ENCODE measurements at regions not wholly inside any gene's neighbourhood (a gene's known extent, or its start where the extent isn't known, plus 50 kb on each side); places are given as distances from the start of the nearest gene placed in this dataset.
"Not testable (repeated sequence)": the region's sequence is repeated elsewhere in the genome, so short reads cannot be mapped to it uniquely, and the experiment has no call there.

DNA sequence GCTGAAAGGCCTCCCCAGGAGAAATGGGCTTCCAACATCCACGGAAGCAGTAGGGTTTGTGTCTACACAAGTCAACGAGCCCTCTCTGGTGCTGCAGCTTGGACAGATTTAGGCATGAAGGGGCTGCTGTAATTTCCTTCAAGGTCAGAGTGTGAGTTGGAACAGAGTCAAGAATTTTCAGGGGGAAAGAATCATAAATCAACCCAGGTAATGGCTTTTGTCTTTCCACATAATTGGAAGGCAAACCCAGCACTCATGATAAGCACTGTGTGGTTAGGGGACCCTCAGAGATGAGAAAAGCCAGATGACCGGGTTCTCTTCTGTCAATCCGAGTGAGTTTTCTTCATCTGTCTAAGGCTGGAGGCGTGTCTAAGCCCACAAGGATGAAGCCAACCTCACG, 78.6 kb upstream of the MXRA5 start:
- Histone ChIP-seq H3F3A (ENCODE audit: low read depth) (no peaks in the 10 kb centered on the region), H3K79me2 (ENCODE audit: low read depth) (no peaks in the 10 kb centered on the region), H3K27me3 (no peaks in the 10 kb centered on the region), H3K36me3 (no peaks in the 10 kb centered on the region), H4K20me1 (ENCODE audit: low read depth) (no peaks in the 10 kb centered on the region), H3K4me3 (no peak overlapping the region), H3K9ac (no peak overlapping the region), H2AFZ (replicated peaks) (no peak overlapping the region), H3K9me3 (ENCODE audit: low read depth) (no peaks in the 10 kb centered on the region), H3K4me1 (no peaks in the 10 kb centered on the region), H3K4me2 (no peak overlapping the region), H3K27ac (no peak overlapping the region)
- TF ChIP-seq EZH2 (IDR thresholded peaks at IDR 0.05), result no peak
- peaks cover 2% of the 10 kb centered on the region for H3K4me1 Mint-ChIP-seq
- no peak overlapping the region for H3K27ac Mint-ChIP-seq
- no peak for DNase-seq (ENCODE audit: low spot score)
- no peaks in the 10 kb centered on the region for H3K36me3 Mint-ChIP-seq
- no peaks in the 10 kb centered on the region for H3K9me3 Mint-ChIP-seq
- H3K27me3 Mint-ChIP-seq (ENCODE audit: insufficient read depth, low read depth), result no peaks in the 10 kb centered on the region
- no peak overlapping the region for H3K4me3 Mint-ChIP-seq

DNA sequence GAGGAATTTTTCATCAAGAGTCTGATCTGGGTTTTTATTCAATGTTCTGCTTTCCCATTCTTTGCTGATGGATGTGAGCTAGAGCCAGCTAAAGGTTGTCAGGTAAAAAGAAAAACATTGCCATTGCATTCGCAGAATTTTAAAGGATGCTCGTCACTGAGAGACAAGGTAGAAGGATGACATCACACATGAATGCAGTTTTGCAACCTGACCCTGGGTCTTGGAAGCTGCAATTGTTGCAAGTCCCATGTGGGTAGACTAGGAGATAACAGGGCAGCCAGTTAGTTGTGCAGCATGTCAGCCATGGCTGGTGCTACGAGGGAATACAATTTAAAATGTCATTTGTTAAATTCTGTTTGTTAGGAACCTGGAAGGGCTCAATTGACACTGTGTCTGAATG, 73.9 kb upstream of the MXRA5 start:
- H3K4me1 Mint-ChIP-seq, result peaks cover 2% of the 10 kb centered on the region
- Histone ChIP-seq H3K9me3 (ENCODE audit: low read depth) (no peaks in the 10 kb centered on the region), H3K4me2 (no peak overlapping the region), H3K27ac (no peak overlapping the region), H3K4me3 (no peak overlapping the region), H3K79me2 (ENCODE audit: low read depth) (no peaks in the 10 kb centered on the region), H4K20me1 (ENCODE audit: low read depth) (no peaks in the 10 kb centered on the region), H3K9ac (no peak overlapping the region), H3K36me3 (no peaks in the 10 kb centered on the region), H2AFZ (replicated peaks) (no peak overlapping the region), H3K27me3 (no peaks in the 10 kb centered on the region), H3F3A (ENCODE audit: low read depth) (no peaks in the 10 kb centered on the region), H3K4me1 (no peaks in the 10 kb centered on the region)
- DNase-seq (ENCODE audit: low spot score), result no peak
- no peaks in the 10 kb centered on the region for H3K36me3 Mint-ChIP-seq
- no peaks in the 10 kb centered on the region for H3K9me3 Mint-ChIP-seq
- TF ChIP-seq, protein P1, sequence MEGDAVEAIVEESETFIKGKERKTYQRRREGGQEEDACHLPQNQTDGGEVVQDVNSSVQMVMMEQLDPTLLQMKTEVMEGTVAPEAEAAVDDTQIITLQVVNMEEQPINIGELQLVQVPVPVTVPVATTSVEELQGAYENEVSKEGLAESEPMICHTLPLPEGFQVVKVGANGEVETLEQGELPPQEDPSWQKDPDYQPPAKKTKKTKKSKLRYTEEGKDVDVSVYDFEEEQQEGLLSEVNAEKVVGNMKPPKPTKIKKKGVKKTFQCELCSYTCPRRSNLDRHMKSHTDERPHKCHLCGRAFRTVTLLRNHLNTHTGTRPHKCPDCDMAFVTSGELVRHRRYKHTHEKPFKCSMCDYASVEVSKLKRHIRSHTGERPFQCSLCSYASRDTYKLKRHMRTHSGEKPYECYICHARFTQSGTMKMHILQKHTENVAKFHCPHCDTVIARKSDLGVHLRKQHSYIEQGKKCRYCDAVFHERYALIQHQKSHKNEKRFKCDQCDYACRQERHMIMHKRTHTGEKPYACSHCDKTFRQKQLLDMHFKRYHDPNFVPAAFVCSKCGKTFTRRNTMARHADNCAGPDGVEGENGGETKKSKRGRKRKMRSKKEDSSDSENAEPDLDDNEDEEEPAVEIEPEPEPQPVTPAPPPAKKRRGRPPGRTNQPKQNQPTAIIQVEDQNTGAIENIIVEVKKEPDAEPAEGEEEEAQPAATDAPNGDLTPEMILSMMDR (IDR thresholded peaks at IDR 0.05), result no peak
- no peak for TF ChIP-seq EZH2phosphoT487 (IDR thresholded peaks at IDR 0.05)
- no peak for TF ChIP-seq EZH2 (IDR thresholded peaks at IDR 0.05)
- H3K27ac Mint-ChIP-seq, result no peak overlapping the region
- H3K27me3 Mint-ChIP-seq (ENCODE audit: insufficient read depth, low read depth), result no peaks in the 10 kb centered on the region
- H3K4me3 Mint-ChIP-seq, result no peak overlapping the region

DNA sequence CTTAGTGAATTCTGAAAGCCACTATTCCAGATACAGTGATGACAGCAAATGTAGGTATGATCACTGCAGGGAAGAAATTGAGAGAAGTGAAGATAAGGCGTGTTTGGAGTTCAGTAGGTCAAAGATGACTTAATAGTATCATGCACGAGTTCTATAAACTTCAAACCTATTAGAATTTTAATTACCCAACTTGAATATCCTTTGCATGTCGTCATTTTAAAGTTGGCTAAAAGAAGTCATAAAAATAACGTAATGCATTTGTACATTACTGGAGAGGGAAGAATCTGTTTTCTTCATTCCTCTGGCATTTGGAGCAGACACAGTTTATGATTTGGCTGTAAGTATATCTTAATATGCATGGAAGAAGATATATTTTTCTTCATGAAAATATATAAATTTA, 68.6 kb upstream of the MXRA5 start:
- H4K20me1 ChIP-seq (ENCODE audit: low read depth), result no peaks in the 10 kb centered on the region
- H3K36me3 Mint-ChIP-seq, result no peaks in the 10 kb centered on the region

DNA sequence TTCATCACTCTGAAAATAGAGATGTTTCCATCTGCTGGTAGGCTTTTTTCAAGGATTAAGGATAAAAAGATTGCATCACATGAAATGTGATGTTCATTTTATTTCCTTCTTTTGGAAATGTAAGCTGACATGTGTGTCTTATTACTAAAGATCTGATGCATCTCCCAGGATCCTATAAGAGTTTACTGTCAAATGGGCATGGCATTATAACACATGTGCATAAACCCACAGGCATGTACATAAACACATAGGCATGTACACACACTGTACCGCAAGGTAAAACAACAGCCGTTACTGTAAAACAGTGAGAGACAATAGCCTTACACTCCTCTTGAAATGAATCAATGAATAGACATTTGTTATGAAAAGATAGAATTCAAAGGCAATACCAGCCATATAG, 65.2 kb upstream of the MXRA5 start:
- not testable (repeated sequence) for H3K4me3 Mint-ChIP-seq; H3K36me3 Mint-ChIP-seq; H3K27ac Mint-ChIP-seq; H3K4me1 Mint-ChIP-seq; H3K79me2 ChIP-seq (ENCODE audit: low read depth); H3K27me3 ChIP-seq; H3K4me2 ChIP-seq; H4K20me1 ChIP-seq (ENCODE audit: low read depth); H2AFZ ChIP-seq (replicated peaks); H3K27ac ChIP-seq; H3K9ac ChIP-seq; H3F3A ChIP-seq (ENCODE audit: low read depth); H3K4me3 ChIP-seq; H3K9me3 Mint-ChIP-seq; H3K36me3 ChIP-seq; H3K4me1 ChIP-seq; H3K27me3 Mint-ChIP-seq (ENCODE audit: insufficient read depth, low read depth); H3K9me3 ChIP-seq (ENCODE audit: low read depth); DNase-seq (ENCODE audit: low spot score)

More for the DNA sequence above, 68.6 kb upstream of the MXRA5 start:
- Histone ChIP-seq H3K27ac (no peak overlapping the region), H3K27me3 (no peaks in the 10 kb centered on the region), H3F3A (ENCODE audit: low read depth) (no peaks in the 10 kb centered on the region), H3K4me2 (no peak overlapping the region), H3K9ac (no peak overlapping the region), H3K4me1 (no peaks in the 10 kb centered on the region), H3K9me3 (ENCODE audit: low read depth) (no peaks in the 10 kb centered on the region), H3K36me3 (no peaks in the 10 kb centered on the region), H2AFZ (replicated peaks) (no peak overlapping the region), H3K79me2 (ENCODE audit: low read depth) (no peaks in the 10 kb centered on the region), H3K4me3 (no peak overlapping the region)
- DNase-seq (ENCODE audit: low spot score), result no peak
- Mint-ChIP-seq H3K27ac (no peak overlapping the region), H3K4me1 (no peaks in the 10 kb centered on the region), H3K27me3 (ENCODE audit: insufficient read depth, low read depth) (peaks cover 3% of the 10 kb centered on the region), H3K9me3 (peaks cover 5% of the 10 kb centered on the region), H3K4me3 (no peak overlapping the region)
- no peak for TF ChIP-seq EZH2 (IDR thresholded peaks at IDR 0.05)
- no peak for TF ChIP-seq EZH2phosphoT487 (IDR thresholded peaks at IDR 0.05)
- TF ChIP-seq, protein P1 (IDR thresholded peaks at IDR 0.05), result no peak

DNA sequence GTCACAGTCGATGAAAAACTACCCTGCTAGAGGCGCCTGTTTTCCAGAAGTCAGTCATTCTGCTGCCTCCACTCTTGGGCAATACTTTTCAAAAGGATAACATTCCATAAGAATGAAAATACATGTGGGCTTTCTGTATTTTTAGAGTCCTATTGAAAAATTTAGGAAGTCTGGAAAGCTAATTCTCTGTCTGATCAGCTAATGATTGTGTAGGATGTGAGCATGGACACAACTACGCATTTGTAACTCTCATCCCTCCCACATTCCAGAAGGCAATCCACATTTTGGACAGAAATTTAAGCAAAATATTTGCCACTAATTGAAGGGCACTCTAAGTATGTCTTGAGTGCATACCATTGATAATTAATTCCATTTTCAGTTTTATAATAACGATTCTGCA, 63.5 kb upstream of the MXRA5 start:
- not testable (repeated sequence) for H3K27me3 Mint-ChIP-seq (ENCODE audit: insufficient read depth, low read depth); H4K20me1 ChIP-seq (ENCODE audit: low read depth); H3K27ac ChIP-seq

More for the DNA sequence above, 63.5 kb upstream of the MXRA5 start:
- H3K27ac Mint-ChIP-seq; H3K36me3 ChIP-seq; H3K9me3 Mint-ChIP-seq; H3K9ac ChIP-seq; H2AFZ ChIP-seq (replicated peaks); H3K4me3 Mint-ChIP-seq; H3K4me1 ChIP-seq; H3K27me3 ChIP-seq; H3K4me2 ChIP-seq; H3K9me3 ChIP-seq (ENCODE audit: low read depth); H3K79me2 ChIP-seq (ENCODE audit: low read depth); H3K4me1 Mint-ChIP-seq; H3F3A ChIP-seq (ENCODE audit: low read depth); DNase-seq (ENCODE audit: low spot score); H3K4me3 ChIP-seq; H3K36me3 Mint-ChIP-seq: not testable (repeated sequence)
